Eye (tissue), 1 donor: ENCODE measurements at regions not wholly inside any gene's neighbourhood (a gene's known extent, or its start where the extent isn't known, plus 50 kb on each side); places are given as distances from the start of the nearest gene placed in this dataset.

Experiments
- DNase-seq: peaks from one replicate; pipeline ENCODE4 v3.0.0-alpha.2; 2015

- DNase-seq = no peak
These were observed 95.4 kb downstream of the LSM3 start for GRCh38 chr3:14273901-14274611.

GRCh38 chr3:14274612-14274936, 96.0 kb downstream of the LSM3 start:
- DNase-seq = peak; percentile 74

- DNase-seq = no peak
These were observed 96.7 kb downstream of the LSM3 start for GRCh38 chr3:14274999-14275961.

- DNase-seq = no peak
These were observed 97.6 kb downstream of the LSM3 start for GRCh38 chr3:14275962-14276909.

GRCh38 chr3:14277557-14277956, 98.9 kb downstream of the LSM3 start:
- no peak for DNase-seq

- no peak for DNase-seq
These were observed 99.7 kb downstream of the LSM3 start for GRCh38 chr3:14278265-14278798.

GRCh38 chr3:14278799-14279625, 100.4 kb downstream of the LSM3 start:
- DNase-seq = no peak

- no peak for DNase-seq
These were observed 101.0 kb downstream of the LSM3 start for GRCh38 chr3:14279626-14280061.

GRCh38 chr3:14280326-14280725, 101.7 kb downstream of the LSM3 start:
- no peak for DNase-seq

GRCh38 chr3:14281053-14281452, 102.4 kb downstream of the LSM3 start:
- no peak for DNase-seq

GRCh38 chr3:14282001-14282705, 103.5 kb downstream of the LSM3 start:
- DNase-seq = no peak

- no peak for DNase-seq
These were observed 104.1 kb downstream of the LSM3 start for GRCh38 chr3:14282706-14283075.

GRCh38 chr3:14283092-14283812, 104.6 kb downstream of the LSM3 start:
- no peak for DNase-seq

GRCh38 chr3:14283813-14284438, 105.3 kb downstream of the LSM3 start:
- no peak for DNase-seq

- DNase-seq = no peak
These were observed 106.3 kb downstream of the LSM3 start for GRCh38 chr3:14284694-14285547.

- DNase-seq = peak; percentile 76
These were observed 106.9 kb downstream of the LSM3 start for GRCh38 chr3:14285548-14285925.

- no peak for DNase-seq
These were observed 108.4 kb downstream of the LSM3 start for GRCh38 chr3:14286887-14287500.

- no peak for DNase-seq
These were observed 109.7 kb downstream of the LSM3 start for GRCh38 chr3:14288177-14288788.
